SKM-1 (cell line): ENCODE measurements at regions not wholly inside any gene's neighbourhood (a gene's known extent, or its start where the extent isn't known, plus 50 kb on each side); places are given as distances from the start of the nearest gene placed in this dataset.
"Not testable (repeated sequence)": the region's sequence is repeated elsewhere in the genome, so short reads cannot be mapped to it uniquely, and the experiment has no call there.

Experiments used
- DNase-seq: peaks from one replicate; lab custom pipeline; 2025; ENCODE audit not compliant: unreplicated experiment; lab: John Stamatoyannopoulos, UW

- no peak for DNase-seq
Measured at GRCh38 chr2:185475914-185476313, 262.7 kb upstream of the FSIP2 start.

- no peak for DNase-seq
Measured at GRCh38 chr2:185477452-185477851, 261.2 kb upstream of the FSIP2 start.

- no peak for DNase-seq
Measured at GRCh38 chr2:185484602-185485001, 254.0 kb upstream of the FSIP2 start.

- DNase-seq = no peak
Measured at GRCh38 chr2:185502351-185502750, 236.3 kb upstream of the FSIP2 start.

- no peak for DNase-seq
Measured at GRCh38 chr2:185507719-185508118, 230.9 kb upstream of the FSIP2 start.

- DNase-seq = no peak
Measured at GRCh38 chr2:185510060-185510459, 228.5 kb upstream of the FSIP2 start.

- no peak for DNase-seq
Measured at GRCh38 chr2:185511925-185512324, 226.7 kb upstream of the FSIP2 start.

- no peak for DNase-seq
Measured at GRCh38 chr2:185522472-185522871, 216.1 kb upstream of the FSIP2 start.

GRCh38 chr2:185524242-185524641, 214.4 kb upstream of the FSIP2 start:
- DNase-seq = not testable (repeated sequence)

- no peak for DNase-seq
Measured at GRCh38 chr2:185526161-185526560, 212.4 kb upstream of the FSIP2 start.

GRCh38 chr2:185531721-185532120, 206.9 kb upstream of the FSIP2 start:
- no peak for DNase-seq

GRCh38 chr2:185537689-185538088, 200.9 kb upstream of the FSIP2 start:
- DNase-seq = no peak

GRCh38 chr2:185567196-185567595, 171.4 kb upstream of the FSIP2 start:
- no peak for DNase-seq

- DNase-seq = no peak
Measured at GRCh38 chr2:185567940-185568339, 170.7 kb upstream of the FSIP2 start.

- DNase-seq = no peak
Measured at GRCh38 chr2:185578322-185578721, 160.3 kb upstream of the FSIP2 start.

GRCh38 chr2:185583058-185583816, 155.4 kb upstream of the FSIP2 start:
- DNase-seq = no peak

GRCh38 chr2:185585165-185585564, 153.4 kb upstream of the FSIP2 start:
- not testable (repeated sequence) for DNase-seq

GRCh38 chr2:185591276-185591675, 147.3 kb upstream of the FSIP2 start:
- not testable (repeated sequence) for DNase-seq

GRCh38 chr2:185607945-185608344, 130.7 kb upstream of the FSIP2 start:
- no peak for DNase-seq

GRCh38 chr2:185608799-185609198, 129.8 kb upstream of the FSIP2 start:
- DNase-seq = no peak

- DNase-seq = no peak
Measured at GRCh38 chr2:185610301-185610700, 128.3 kb upstream of the FSIP2 start.

- no peak for DNase-seq
Measured at GRCh38 chr2:185618625-185619024, 120.0 kb upstream of the FSIP2 start.

- no peak for DNase-seq
Measured at GRCh38 chr2:185625604-185626003, 113.0 kb upstream of the FSIP2 start.
